ENCODE measurements at regions not wholly inside any gene's neighbourhood (a gene's known extent, or its start where the extent isn't known, plus 50 kb on each side); places are given as distances from the start of the nearest gene placed in this dataset.

DNA sequence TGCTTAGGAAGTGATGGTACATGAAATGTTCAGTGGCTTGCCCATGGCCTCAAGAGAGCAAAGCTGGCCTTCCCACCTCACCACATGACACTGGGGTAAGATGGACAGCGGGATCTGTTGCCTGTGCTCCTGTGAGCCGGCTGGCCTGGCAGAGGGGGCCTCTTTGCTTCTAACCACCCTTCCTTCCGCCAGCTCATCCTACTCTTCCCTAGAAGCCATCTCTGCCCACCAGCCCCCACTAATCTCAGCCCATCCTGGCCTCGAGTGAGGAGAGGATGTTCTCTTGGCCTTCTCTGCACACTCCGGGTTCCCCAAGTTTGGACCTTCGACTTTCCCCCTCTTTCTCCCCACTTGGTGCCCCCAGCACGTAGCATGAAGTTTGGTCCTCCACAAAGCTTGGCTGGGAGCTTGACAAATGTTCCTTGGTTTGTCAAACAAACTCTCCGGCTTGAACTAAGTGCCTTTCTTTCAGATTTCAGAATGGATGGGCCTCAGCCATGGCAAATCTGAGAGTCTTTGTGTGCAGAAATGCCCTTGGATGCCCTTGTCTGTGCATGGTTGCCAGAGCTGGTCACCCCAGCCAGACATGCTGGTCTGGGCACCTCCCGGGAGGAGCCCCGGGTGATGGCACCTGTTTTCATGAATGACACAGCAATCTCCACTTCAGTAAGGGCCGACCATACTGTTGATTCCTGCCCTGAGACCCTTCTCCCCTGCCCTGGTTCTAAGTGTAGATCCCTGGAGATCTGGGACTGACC, 145.5 kb downstream of the URI1 start:
- no peak for TF ChIP-seq CTCF (IDR thresholded peaks at IDR 0.05)
- H3K4me3 ChIP-seq = no peak overlapping the region
- no peaks in the 10 kb centered on the region for H3K4me1 ChIP-seq
- intact Hi-C loops (cut with DNase I) = no loop called here
- peaks cover 0 to 5% of the 10 kb centered on the region in 2 donors for H3K27me3 ChIP-seq
- DNase-seq (no peak), ATAC-seq (no peak)
- no peaks in the 10 kb centered on the region for H3K9me3 ChIP-seq
- no peaks in the 10 kb centered on the region for H3K36me3 ChIP-seq
- no peak overlapping the region for H3K27ac ChIP-seq

DNA sequence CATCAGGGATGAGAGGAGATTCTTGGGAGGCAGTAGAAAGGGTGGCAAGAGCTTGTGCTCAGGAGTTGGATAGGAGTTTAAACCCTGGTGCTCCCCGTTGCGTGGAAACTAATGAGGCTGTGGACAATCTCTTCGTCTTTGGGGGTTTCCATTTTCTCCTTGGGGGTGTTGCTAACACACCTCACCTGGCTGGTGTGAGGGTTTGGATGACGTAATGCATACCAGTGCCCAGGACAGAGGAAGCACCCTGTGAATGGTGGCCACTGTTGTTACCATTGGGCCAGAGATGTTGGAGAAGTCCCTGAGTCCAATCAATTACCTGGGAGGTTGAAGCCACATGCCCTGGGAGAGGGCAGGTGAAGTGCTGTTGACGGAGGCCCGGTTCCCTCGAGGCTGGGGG, 146.5 kb downstream of the URI1 start:
- Histone ChIP-seq H3K4me3 (no peak overlapping the region), H3K27ac (no peak overlapping the region), H3K36me3 (no peaks in the 10 kb centered on the region), H3K4me1 (no peaks in the 10 kb centered on the region), H3K9me3 (no peaks in the 10 kb centered on the region), H3K27me3 (peaks cover 0 to 4% of the 10 kb centered on the region in 2 donors)
- no peak for DNase-seq
- ATAC-seq = no peak
- no peak for TF ChIP-seq CTCF (IDR thresholded peaks at IDR 0.05)
- intact Hi-C loops (cut with DNase I) = no loop called here

DNA sequence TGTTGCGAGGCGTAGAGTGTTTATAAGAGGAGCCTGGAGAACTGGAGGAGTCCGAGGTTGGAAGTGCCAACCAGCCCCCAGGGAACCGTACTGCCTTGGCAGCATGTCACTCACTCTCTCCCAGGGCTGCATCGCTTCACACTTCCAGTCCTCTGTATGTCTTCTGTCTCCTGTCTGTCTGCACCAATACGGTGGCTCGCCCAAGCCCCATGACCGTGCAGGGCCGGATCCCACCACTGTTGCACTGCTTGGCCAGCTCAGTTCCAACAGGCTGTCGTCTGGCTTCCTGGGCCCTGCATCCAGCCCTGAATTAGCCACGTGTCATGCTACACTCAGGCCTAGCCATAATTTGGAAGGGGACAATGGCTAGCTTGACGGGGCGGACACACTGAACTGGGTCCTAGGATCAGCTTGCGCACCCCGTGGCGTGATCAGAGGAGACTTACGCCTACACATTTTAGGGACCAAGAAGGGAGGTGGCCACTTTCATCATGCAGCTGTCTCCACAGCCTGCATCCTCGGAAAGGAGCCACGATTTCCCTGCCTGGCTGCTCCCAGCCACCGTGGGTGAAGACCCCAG, 147.1 kb downstream of the URI1 start:
- H3K36me3 ChIP-seq = no peaks in the 10 kb centered on the region
- ATAC-seq (no peak), DNase-seq (no peak)
- intact Hi-C loops (cut with DNase I) = no loop called here
- no peak overlapping the region for H3K4me3 ChIP-seq
- H3K9me3 ChIP-seq = no peaks in the 10 kb centered on the region
- H3K4me1 ChIP-seq = no peaks in the 10 kb centered on the region
- no peak for TF ChIP-seq CTCF (IDR thresholded peaks at IDR 0.05)
- peaks cover 0 to 4% of the 10 kb centered on the region in 2 donors for H3K27me3 ChIP-seq
- no peak overlapping the region for H3K27ac ChIP-seq

GRCh38 chr19:30090476-30090875, 148.4 kb downstream of the URI1 start:
- H3K27ac ChIP-seq = no peak overlapping the region
- H3K36me3 ChIP-seq = no peaks in the 10 kb centered on the region
- no peaks in the 10 kb centered on the region for H3K4me1 ChIP-seq
- no peak for ATAC-seq
- intact Hi-C loops (cut with DNase I) = no loop called here
- no peak overlapping the region for H3K4me3 ChIP-seq
- no peak for TF ChIP-seq CTCF (IDR thresholded peaks at IDR 0.05)
- no peaks in the 10 kb centered on the region for H3K9me3 ChIP-seq
- no peak for DNase-seq
- peaks cover 0 to 4% of the 10 kb centered on the region in 2 donors for H3K27me3 ChIP-seq

- no peaks in the 10 kb centered on the region for H3K4me1 ChIP-seq
- H3K27me3 ChIP-seq = peaks cover 0 to 4% of the 10 kb centered on the region in 2 donors
- no peak for DNase-seq
- no peaks in the 10 kb centered on the region for H3K9me3 ChIP-seq
- no peak overlapping the region for H3K27ac ChIP-seq
- intact Hi-C loops (cut with DNase I) = no loop called here
- no peak for ATAC-seq
- H3K36me3 ChIP-seq = no peaks in the 10 kb centered on the region
- H3K4me3 ChIP-seq = no peak overlapping the region
- no peak for TF ChIP-seq CTCF (IDR thresholded peaks at IDR 0.05)
Measured at GRCh38 chr19:30090963-30091362, 148.9 kb downstream of the URI1 start.
